H1 (cell line): ENCODE measurements at regions not wholly inside any gene's neighbourhood (a gene's known extent, or its start where the extent isn't known, plus 50 kb on each side); places are given as distances from the start of the nearest gene placed in this dataset.

Experiments
- CTCF ChIA-PET: fragments of 300-600 bp; sonication (Branson Sonifier 250); formaldehyde crosslinking; loops from one replicate; lab custom pipeline; 2021; ENCODE audit not compliant: partially characterized antibody; lab: Charles Lee
- POLR2A ChIA-PET: fragments of 300-600 bp; sonication (Branson Sonifier 250); formaldehyde crosslinking; loops from one replicate; lab custom pipeline; 2021; ENCODE audit warnings: inconsistent platforms; ENCODE audit not compliant: partially characterized antibody; lab: Charles Lee
- DNase-seq, 2 experiments: peaks; one replicate each; pipeline versions ENCODE4 v3.0.0 to v3.0.0-alpha.2; 2010 to 2022; ENCODE audit warnings: low spot score in 2 of 2, low read depth in 1 of 2, mixed read lengths in 1 of 2
- FAIRE-seq: peaks from 2 replicates; lab custom pipeline; 2011; peaks lifted over from hg19 to GRCh38; lab: Jason Lieb, UNC
- H2AFZ ChIP-seq: 2 replicates; pipeline ENCODE4 v1.8.1; 2012; ENCODE audit warnings: low read length, inconsistent platforms
- H2AK5ac ChIP-seq: 2 replicates; pipeline ENCODE4 v1.6.1; 2013; ENCODE audit warnings: low read depth, low read length
- H2BK120ac ChIP-seq: replicated peaks from 2 replicates; pipeline ENCODE3; 2013; ENCODE audit warnings: low read depth, low read length, inconsistent platforms
- H2BK12ac ChIP-seq: 2 replicates; pipeline ENCODE4 v1.6.1; 2013; ENCODE audit warnings: low read depth, low read length
- H2BK15ac ChIP-seq: 2 replicates; pipeline ENCODE4 v1.6.1; 2013; ENCODE audit warnings: low read length
- H2BK20ac ChIP-seq: 2 replicates; pipeline ENCODE4 v1.6.1; 2013; ENCODE audit warnings: low read length
- H2BK5ac ChIP-seq: 2 replicates; pipeline ENCODE4 v1.6.1; 2013; ENCODE audit warnings: low read depth, low read length
- H3K14ac ChIP-seq: 2 replicates; pipeline ENCODE4 v1.6.1; 2013; ENCODE audit warnings: inconsistent platforms; ENCODE audit not compliant: insufficient read length
- H3K18ac ChIP-seq: 2 replicates; pipeline ENCODE4 v1.6.1; 2013; ENCODE audit warnings: low read length; ENCODE audit errors: extremely low read depth
- H3K23ac ChIP-seq: 2 replicates; pipeline ENCODE4 v1.6.1; 2013; ENCODE audit warnings: inconsistent platforms; ENCODE audit not compliant: insufficient read length
- H3K23me2 ChIP-seq: 2 replicates; pipeline ENCODE4 v1.6.1; 2013; ENCODE audit warnings: low read depth, low read length
- H3K27ac ChIP-seq: 2 replicates; pipeline ENCODE4 v1.6.1; 2011; ENCODE audit warnings: low read depth, low read length, inconsistent platforms
- H3K27me3 ChIP-seq, 4 experiments: replicated peaks in 1 of 4; 1 replicate in 1 of 4; 2 replicates in 3 of 4; pipeline versions ENCODE4 v1.6.1 to v1.8.1; 2011 to 2013; ENCODE audit warnings: low read length in 3 of 4, mild to moderate bottlenecking in 3 of 4, inconsistent platforms in 2 of 4, mixed read lengths in 2 of 4, moderate library complexity in 1 of 4; ENCODE audit not compliant: control insufficient read depth in 3 of 4, insufficient read depth in 3 of 4; ENCODE audit errors: extremely low read depth in 1 of 4
- H3K36me3 ChIP-seq, 4 experiments: 2 replicates each; pipeline versions ENCODE4 v1.6.1 to v1.8.1; 2011 to 2013; ENCODE audit warnings: mild to moderate bottlenecking in 4 of 4, low read length in 3 of 4, moderate library complexity in 2 of 4, control low read depth in 1 of 4, inconsistent platforms in 1 of 4; ENCODE audit not compliant: insufficient read depth in 4 of 4, control insufficient read depth in 2 of 4
- H3K4ac ChIP-seq: replicated peaks from 2 replicates; pipeline ENCODE3; 2013; ENCODE audit warnings: low read length, low read depth, mixed read lengths, inconsistent platforms; ENCODE audit not compliant: insufficient read length
- H3K4me1 ChIP-seq, 4 experiments: replicated peaks in 1 of 4; 1 replicate in 1 of 4; 2 replicates in 3 of 4; pipeline versions ENCODE4 v1.6.1 to v1.8.1; 2011 to 2013; ENCODE audit warnings: low read length in 3 of 4, inconsistent platforms in 2 of 4, mixed read lengths in 1 of 4; ENCODE audit not compliant: insufficient read depth in 4 of 4, control insufficient read depth in 3 of 4
- H3K4me2 ChIP-seq, 2 experiments: 2 replicates each; pipeline versions ENCODE4 v1.6.1 to v1.8.1; 2011 to 2013; ENCODE audit warnings: low read depth in 2 of 2, low read length in 2 of 2, control low read depth in 1 of 2, inconsistent platforms in 1 of 2, mild to moderate bottlenecking in 1 of 2; ENCODE audit not compliant: insufficient read depth in 1 of 2
- H3K4me3 ChIP-seq, 4 experiments: fragments of 200-600, 300-600 bp in 1 of 4; sonication (generic), shearing (Covaris generic), sonication (Bioruptor Twin) in 1 of 4; 2 replicates each; pipeline versions ENCODE4 v1.5.1 to v1.8.1; 2011 to 2016; ENCODE audit warnings: low read length in 4 of 4, low read depth in 3 of 4, control low read depth in 2 of 4, inconsistent platforms in 2 of 4, mild to moderate bottlenecking in 2 of 4, mixed read lengths in 1 of 4, moderate library complexity in 1 of 4; ENCODE audit not compliant: insufficient read depth in 2 of 4; ENCODE audit errors: extremely low read depth in 1 of 4
- H3K56ac ChIP-seq: replicated peaks from 2 replicates; pipeline ENCODE3; 2013; ENCODE audit warnings: low read depth, mild to moderate bottlenecking, mixed read lengths, low read length, inconsistent platforms; ENCODE audit not compliant: insufficient read length
- H3K79me1 ChIP-seq: 2 replicates; pipeline ENCODE4 v1.6.1; 2013; ENCODE audit warnings: low read depth, low read length, control low read depth
- H3K79me2 ChIP-seq, 2 experiments: 2 replicates each; pipeline versions ENCODE4 v1.6.1 to v1.8.1; 2012 to 2013; ENCODE audit warnings: low read length in 2 of 2, mild to moderate bottlenecking in 2 of 2, inconsistent platforms in 1 of 2; ENCODE audit not compliant: insufficient read depth in 2 of 2, control insufficient read depth in 1 of 2
- H3K9ac ChIP-seq, 4 experiments: replicated peaks in 1 of 4; 1 replicate in 1 of 4; 2 replicates in 3 of 4; pipeline versions ENCODE4 v1.6.1 to v1.8.1; 2011 to 2013; ENCODE audit warnings: low read depth in 3 of 4, low read length in 3 of 4, control low read depth in 2 of 4, mild to moderate bottlenecking in 2 of 4, moderate library complexity in 2 of 4, inconsistent platforms in 1 of 4; ENCODE audit errors: extremely low read depth in 1 of 4
- H3K9me3 ChIP-seq, 2 experiments: 2 replicates each; pipeline versions ENCODE4 v1.6.1 to v1.8.1; 2012 to 2013; ENCODE audit warnings: mild to moderate bottlenecking in 2 of 2, moderate library complexity in 2 of 2, control low read depth in 1 of 2, inconsistent platforms in 1 of 2, low read depth in 1 of 2, low read length in 1 of 2, mixed read lengths in 1 of 2; ENCODE audit not compliant: insufficient read depth in 2 of 2
- H4K20me1 ChIP-seq, 2 experiments: replicated peaks in 1 of 2; 2 replicates each; pipeline versions ENCODE3 to v1.8.1; 2011 to 2013; ENCODE audit warnings: inconsistent platforms in 2 of 2, low read length in 2 of 2, mild to moderate bottlenecking in 1 of 2; ENCODE audit not compliant: insufficient read depth in 2 of 2, control insufficient read depth in 1 of 2
- H4K5ac ChIP-seq: 2 replicates; pipeline ENCODE4 v1.6.1; 2013; ENCODE audit warnings: low read length, low read depth, mixed read lengths, inconsistent platforms; ENCODE audit not compliant: insufficient read length
- H4K8ac ChIP-seq: 2 replicates; pipeline ENCODE4 v1.8.0; 2013; ENCODE audit warnings: mild to moderate bottlenecking, moderate library complexity, low read length, inconsistent platforms; ENCODE audit not compliant: insufficient read depth; ENCODE audit errors: extremely low read depth
- H4K91ac ChIP-seq: replicated peaks from 2 replicates; pipeline ENCODE3; 2013; ENCODE audit warnings: low read length, mixed read lengths, inconsistent platforms; ENCODE audit not compliant: insufficient read length
- ATF3 ChIP-seq: IDR thresholded peaks from 2 replicates; pipeline ENCODE4 v1.6.1; 2011; ENCODE audit warnings: low read depth, mild to moderate bottlenecking, low read length; ENCODE audit not compliant: insufficient read depth
- BRCA1 ChIP-seq: IDR thresholded peaks from 2 replicates; pipeline ENCODE4 v1.6.1; 2012; ENCODE audit warnings: low read depth, low read length, improper control_type of control experiment
- CBX5 ChIP-seq: fragments of 300-800, 300-1000 bp; sonication (generic); IDR thresholded peaks from 2 replicates; pipeline ENCODE4 v1.7.1; 2016; ENCODE audit warnings: antibody characterized with exemption, low read length, low read depth
- FOSL1 ChIP-seq: IDR thresholded peaks from 2 replicates; pipeline ENCODE4 v1.6.1; 2011; ENCODE audit warnings: mild to moderate bottlenecking, low read depth, low read length, moderate library complexity; ENCODE audit not compliant: insufficient read depth
- GABPA ChIP-seq: IDR thresholded peaks from 2 replicates; pipeline ENCODE4 v1.6.1; 2011; ENCODE audit warnings: mild to moderate bottlenecking, low read length, moderate library complexity, borderline replicate concordance; ENCODE audit not compliant: insufficient read depth
- KDM4A ChIP-seq: IDR thresholded peaks from one replicate; pipeline ENCODE4 v1.7.1; 2012; ENCODE audit warnings: low read depth, mild to moderate bottlenecking, moderate library complexity, low read length, inconsistent platforms; ENCODE audit not compliant: severe bottlenecking
- POU5F1 ChIP-seq: IDR thresholded peaks from 2 replicates; pipeline ENCODE4 v1.6.1; 2011; ENCODE audit warnings: low read depth, mild to moderate bottlenecking, low read length, moderate library complexity
- RAD21 ChIP-seq, 2 experiments: IDR thresholded peaks in 1 of 2; conservative IDR thresholded peaks in 1 of 2; 2 replicates each; pipeline ENCODE4 v1.6.1; 2011; ENCODE audit warnings: low read depth in 2 of 2, low read length in 2 of 2, improper control_type of control experiment in 1 of 2, inconsistent platforms in 1 of 2, mild to moderate bottlenecking in 1 of 2, moderate library complexity in 1 of 2
- RNF2 ChIP-seq: fragments of 200-900, 300-1000 bp; sonication (generic); IDR thresholded peaks from 2 replicates; pipeline ENCODE4 v1.7.1; 2016; ENCODE audit warnings: borderline replicate concordance, low read depth, mild to moderate bottlenecking, antibody characterized with exemption, low read length; ENCODE audit not compliant: poor library complexity, severe bottlenecking; ENCODE audit errors: missing control alignments
- SAP30 ChIP-seq: fragments of 300-600 bp; sonication (generic); IDR thresholded peaks from 2 replicates; pipeline ENCODE4 v1.7.1; 2012; ENCODE audit warnings: low read length, moderate library complexity, mild to moderate bottlenecking, inconsistent platforms; ENCODE audit not compliant: insufficient read depth, insufficient replicate concordance
- SIX5 ChIP-seq: IDR thresholded peaks from 2 replicates; pipeline ENCODE4 v1.6.1; 2011; ENCODE audit warnings: mild to moderate bottlenecking, low read depth, low read length
- SRF ChIP-seq: IDR thresholded peaks from 2 replicates; pipeline ENCODE4 v1.6.1; 2011; ENCODE audit warnings: mild to moderate bottlenecking, low read depth, low read length, moderate library complexity
- TAF7 ChIP-seq: optimal IDR thresholded peaks from 2 replicates; pipeline ENCODE3; 2011; ENCODE audit warnings: low read depth, mild to moderate bottlenecking, inconsistent platforms, low read length, moderate library complexity, borderline replicate concordance
- YY1 ChIP-seq: IDR thresholded peaks from 2 replicates; pipeline ENCODE4 v1.6.1; 2011; ENCODE audit warnings: low read depth, mild to moderate bottlenecking, low read length
- WGBS, 2 experiments: shearing (Covaris generic) in 1 of 2; methylation state at CpG; one replicate each; pipeline versions ENCODE4 v1.1.6 to v1.1.7; 2013 to 2015; ENCODE audit warnings: low lambda C conversion rate in 2 of 2, mixed read lengths in 2 of 2, inconsistent platforms in 1 of 2, low coverage in 1 of 2, missing lambda C conversion rate in 1 of 2; ENCODE audit not compliant: insufficient replicate concordance in 2 of 2, insufficient coverage in 1 of 2, insufficient read length in 1 of 2; ENCODE audit errors: extremely low coverage in 1 of 2, missing lambda C conversion rate in 1 of 2; 5-methylcytosine and 5-hydroxymethylcytosine counted together

- H3K9ac ChIP-seq: no peak overlapping the region
- H3K4me2 ChIP-seq: no peak overlapping the region
- H3K27ac ChIP-seq: no peak overlapping the region
- no peak overlapping the region for H4K91ac ChIP-seq
- no peak overlapping the region for H3K56ac ChIP-seq
- H3K23ac ChIP-seq: no peak overlapping the region
- ChIA-PET CTCF (no interaction called here), POLR2A (no interaction called here)
- H3K18ac ChIP-seq: no peak overlapping the region
- 90% methylated on average over 10 of the region's 10 CpGs; no CpG with 5 or more reads in 1 of the 2 experiments for WGBS, 2 experiments
- H2AFZ ChIP-seq: no peak overlapping the region
- H3K27me3 ChIP-seq: no peaks in the 10 kb centered on the region
- no peak overlapping the region for H2BK15ac ChIP-seq
- FAIRE-seq: no peak
- no peak overlapping the region for H2BK12ac ChIP-seq
- H2AK5ac ChIP-seq: no peak overlapping the region
- peaks cover 4 to 14% of the 10 kb centered on the region in 2 experiments; a peak in 3 of 4 replicates for H3K9me3 ChIP-seq
- no peak overlapping the region for H3K4me3 ChIP-seq
- H4K8ac ChIP-seq: no peak overlapping the region
- H4K20me1 ChIP-seq: no peaks in the 10 kb centered on the region
- no peaks in the 10 kb centered on the region for H3K36me3 ChIP-seq
- no peaks in the 10 kb centered on the region for H3K79me1 ChIP-seq
- DNase-seq: no peak
- no peak overlapping the region for H3K4ac ChIP-seq
- H4K5ac ChIP-seq: no peak overlapping the region
- H2BK120ac ChIP-seq: no peak overlapping the region
- H3K23me2 ChIP-seq: no peaks in the 10 kb centered on the region
- H3K14ac ChIP-seq: no peak overlapping the region
- no peaks in the 10 kb centered on the region for H3K79me2 ChIP-seq
- no peak overlapping the region for H2BK20ac ChIP-seq
- H3K4me1 ChIP-seq: no peaks in the 10 kb centered on the region
- H2BK5ac ChIP-seq: no peak overlapping the region
- no peak for TF ChIP-seq POU5F1
- TF ChIP-seq SIX5: no peak
- no peak for TF ChIP-seq SAP30
- TF ChIP-seq SRF: no peak
- TF ChIP-seq RAD21 (IDR thresholded peaks at IDR 0.05 in 1 of 2, conservative IDR thresholded peaks at IDR 0.05 in 1 of 2; ENCODE audit: low read depth in 2 of 2, low read length in 2 of 2): no peak
- no peak for TF ChIP-seq FOSL1
- no peak for TF ChIP-seq KDM4A
- no peak for TF ChIP-seq CBX5
- TF ChIP-seq RNF2: no peak
- TF ChIP-seq ATF3: no peak
- no peak for TF ChIP-seq TAF7
- no peak for TF ChIP-seq GABPA
- TF ChIP-seq YY1: no peak
- no peak for TF ChIP-seq BRCA1
Measured at GRCh38 chr2:238997684-238998083, 149.8 kb downstream of the TWIST2 start.
